OCI-LY1 (cell line): ENCODE measurements at regions not wholly inside any gene's neighbourhood (a gene's known extent, or its start where the extent isn't known, plus 50 kb on each side); places are given as distances from the start of the nearest gene placed in this dataset.

Experiments used
- EZH2 ChIP-seq: fragments of 200-600 bp; sonication (generic), shearing (Covaris generic); IDR thresholded peaks from 2 replicates; pipeline ENCODE4 v1.8.0; 2017; ENCODE audit warnings: borderline replicate concordance, mixed run types, mild to moderate bottlenecking, antibody characterized with exemption, low read length, moderate library complexity, mixed read lengths
- TF ChIP-seq, protein P1 (sequence below): fragments of 200-600 bp; sonication (generic), shearing (Covaris generic); IDR thresholded peaks from 2 replicates; pipeline ENCODE4 v1.5.1; 2017; ENCODE audit warnings: mild to moderate bottlenecking, antibody characterized with exemption, low read length, moderate library complexity, mixed read lengths

DNA sequence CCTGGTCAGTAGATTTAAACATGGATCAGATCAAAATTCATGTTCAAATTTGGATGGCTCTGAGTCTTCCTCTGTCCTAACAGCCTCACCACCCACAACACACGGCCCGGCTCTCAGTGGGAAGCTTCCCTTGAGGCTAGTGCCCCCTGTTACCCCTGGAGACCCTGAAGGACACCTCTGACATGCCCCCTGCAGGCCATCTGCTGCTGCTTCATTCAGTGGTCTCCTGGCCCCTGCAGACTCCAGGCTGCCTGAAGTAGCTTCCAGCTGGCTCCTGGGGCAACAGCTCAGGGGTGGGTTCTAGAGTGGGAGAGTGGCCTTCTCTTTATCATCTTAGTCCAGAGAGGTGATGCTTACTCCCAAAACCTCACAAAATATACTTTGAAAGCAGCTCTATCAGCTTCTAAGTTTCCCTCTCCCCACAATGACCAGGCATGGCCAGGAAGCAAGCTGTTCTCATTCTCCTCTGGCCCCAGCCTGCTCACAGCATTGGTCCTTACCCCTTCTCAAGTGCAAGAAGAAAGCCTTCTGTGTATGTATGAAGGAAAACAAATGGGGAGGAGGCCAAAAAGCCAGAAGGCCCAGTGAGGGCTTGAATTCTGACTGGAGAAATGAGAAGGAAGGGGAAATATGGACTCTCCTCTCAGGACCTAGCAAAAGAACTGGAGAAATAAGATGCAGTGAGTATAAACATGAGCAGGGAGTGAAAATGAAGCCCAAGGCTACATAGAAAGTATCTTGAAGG, 189.6 kb upstream of the INHBA start:
- TF ChIP-seq, protein P1, sequence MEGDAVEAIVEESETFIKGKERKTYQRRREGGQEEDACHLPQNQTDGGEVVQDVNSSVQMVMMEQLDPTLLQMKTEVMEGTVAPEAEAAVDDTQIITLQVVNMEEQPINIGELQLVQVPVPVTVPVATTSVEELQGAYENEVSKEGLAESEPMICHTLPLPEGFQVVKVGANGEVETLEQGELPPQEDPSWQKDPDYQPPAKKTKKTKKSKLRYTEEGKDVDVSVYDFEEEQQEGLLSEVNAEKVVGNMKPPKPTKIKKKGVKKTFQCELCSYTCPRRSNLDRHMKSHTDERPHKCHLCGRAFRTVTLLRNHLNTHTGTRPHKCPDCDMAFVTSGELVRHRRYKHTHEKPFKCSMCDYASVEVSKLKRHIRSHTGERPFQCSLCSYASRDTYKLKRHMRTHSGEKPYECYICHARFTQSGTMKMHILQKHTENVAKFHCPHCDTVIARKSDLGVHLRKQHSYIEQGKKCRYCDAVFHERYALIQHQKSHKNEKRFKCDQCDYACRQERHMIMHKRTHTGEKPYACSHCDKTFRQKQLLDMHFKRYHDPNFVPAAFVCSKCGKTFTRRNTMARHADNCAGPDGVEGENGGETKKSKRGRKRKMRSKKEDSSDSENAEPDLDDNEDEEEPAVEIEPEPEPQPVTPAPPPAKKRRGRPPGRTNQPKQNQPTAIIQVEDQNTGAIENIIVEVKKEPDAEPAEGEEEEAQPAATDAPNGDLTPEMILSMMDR: peak; percentile 20; the same call in 1 of the 2 replicates
- TF ChIP-seq EZH2: no peak
